PC-9 (cell line): ENCODE measurements at regions not wholly inside any gene's neighbourhood (a gene's known extent, or its start where the extent isn't known, plus 50 kb on each side); places are given as distances from the start of the nearest gene placed in this dataset.

Source experiments
- BruUV-seq: library from RNA; stranded (reverse); fragments of 400-500 nt; replicated peaks from 2 replicates; lab custom pipeline; 2021; lab: Mats Ljungman, UMichigan
- CTCF ChIA-PET: fragments of 300-600 bp; sonication (Branson Sonifier 250); formaldehyde crosslinking; loops from one replicate; lab custom pipeline; 2022; ENCODE audit warnings: antibody characterized with exemption; lab: Charles Lee
- POLR2A ChIA-PET: fragments of 300-600 bp; sonication (Branson Sonifier 250); formaldehyde crosslinking; loops from one replicate; lab custom pipeline; 2022; ENCODE audit warnings: antibody characterized with exemption; ENCODE audit not compliant: unreplicated experiment; lab: Charles Lee
- DNase-seq, 2 experiments: peaks; one replicate each; pipeline versions ENCODE4 v3.0.0 to v3.0.0-alpha.2; 2015 to 2022; ENCODE audit warnings: mixed read lengths in 1 of 2
- H2AFZ ChIP-seq: fragments of 200-600 bp; sonication (generic); 2 replicates; pipeline ENCODE4 v1.8.1; 2017; ENCODE audit warnings: antibody characterized with exemption
- H3F3A ChIP-seq: fragments of 200-600 bp; sonication (generic); 2 replicates; pipeline ENCODE4 v1.8.1; 2017; ENCODE audit warnings: antibody characterized with exemption, mild to moderate bottlenecking, low read depth; ENCODE audit not compliant: insufficient read depth
- H3K27ac ChIP-seq: fragments of 200-600 bp; sonication (generic); 2 replicates; pipeline ENCODE4 v1.6.1; 2016; ENCODE audit warnings: mixed run types
- H3K27me3 ChIP-seq: fragments of 200-600 bp; sonication (generic); 2 replicates; pipeline ENCODE4 v1.6.1; 2016; ENCODE audit warnings: low read depth, mixed run types; ENCODE audit not compliant: insufficient read depth
- H3K36me3 ChIP-seq: fragments of 200-600 bp; sonication (generic); 2 replicates; pipeline ENCODE4 v1.6.1; 2016; ENCODE audit warnings: low read depth, mixed run types
- H3K4me1 ChIP-seq: fragments of 200-600 bp; sonication (generic); replicated peaks from 2 replicates; pipeline ENCODE4 v1.6.1; 2016; ENCODE audit warnings: mixed run types; ENCODE audit not compliant: insufficient read depth
- H3K4me2 ChIP-seq: fragments of 200-600 bp; sonication (generic); 2 replicates; pipeline ENCODE4 v1.6.1; 2017; ENCODE audit warnings: mixed run types
- H3K4me3 ChIP-seq: fragments of 200-600 bp; sonication (generic); 2 replicates; pipeline ENCODE4 v1.6.1; 2016; ENCODE audit warnings: mixed run types
- H3K79me2 ChIP-seq: fragments of 200-600 bp; sonication (generic); 2 replicates; pipeline ENCODE4 v1.6.1; 2017; ENCODE audit warnings: low read depth, mixed run types
- H3K9me2 ChIP-seq: fragments of 200-600 bp; sonication (generic); 2 replicates; pipeline ENCODE4 v1.8.1; 2017; ENCODE audit warnings: mild to moderate bottlenecking; ENCODE audit not compliant: insufficient read depth
- H3K9me3 ChIP-seq: fragments of 200-600 bp; sonication (generic); 2 replicates; pipeline ENCODE4 v1.8.1; 2016; ENCODE audit warnings: low read depth; ENCODE audit not compliant: insufficient read depth
- H4K20me1 ChIP-seq: fragments of 200-600 bp; sonication (generic); 2 replicates; pipeline ENCODE4 v1.8.1; 2017; ENCODE audit not compliant: insufficient read depth
- EZH2 ChIP-seq: fragments of 200-600 bp; sonication (generic); IDR thresholded peaks from 2 replicates; pipeline ENCODE4 v1.8.0; 2017; ENCODE audit warnings: antibody characterized with exemption, low read depth
- intact Hi-C: fragments of 100-400 bp; cut with micrococcal nuclease; formaldehyde crosslinking; loops from one replicate; pipeline ENCODE4 v1.10.0; 2022; ENCODE audit not compliant: unreplicated experiment
- TF ChIP-seq, protein P1 (sequence below): fragments of 200-600 bp; sonication (generic); conservative IDR thresholded peaks from 2 replicates; pipeline ENCODE4 v1.6.1; 2017; ENCODE audit warnings: mixed run types, antibody characterized with exemption, mild to moderate bottlenecking, moderate library complexity

DNA sequence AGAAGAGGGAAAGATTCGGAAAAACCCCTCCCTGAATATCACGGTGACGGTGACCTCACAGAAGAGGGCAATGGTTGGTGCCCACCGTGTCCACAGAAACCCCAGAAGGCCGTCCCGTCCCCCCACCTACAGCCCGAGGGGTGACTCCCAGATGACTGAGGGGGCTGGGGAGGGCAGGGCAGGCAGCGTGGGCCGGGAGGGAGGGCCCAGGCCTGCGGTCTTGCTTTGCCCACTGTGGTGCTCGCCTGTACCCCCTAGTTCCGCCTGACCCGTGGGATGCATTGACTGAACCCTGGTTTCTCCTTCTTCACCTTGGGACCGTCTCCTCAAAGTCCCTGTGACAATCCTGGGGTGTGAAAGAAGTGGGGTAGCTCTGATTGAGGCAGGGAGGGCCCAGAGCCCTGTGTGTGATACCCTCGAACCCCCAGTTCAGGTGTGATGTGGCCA, 526.7 kb downstream of the BRD1 start:
- BruUV-seq, result no TSS peak
- Histone ChIP-seq H3K9me2 (no peaks in the 10 kb centered on the region), H3K36me3 (no peaks in the 10 kb centered on the region), H2AFZ (no peak overlapping the region), H3K4me3 (no peak overlapping the region), H3K27me3 (peaks cover 99% of the 10 kb centered on the region), H3K79me2 (no peaks in the 10 kb centered on the region), H3K4me1 (no peaks in the 10 kb centered on the region), H3K9me3 (no peaks in the 10 kb centered on the region), H3K4me2 (no peak overlapping the region), H4K20me1 (peaks cover 9% of the 10 kb centered on the region), H3K27ac (no peak overlapping the region), H3F3A (no peaks in the 10 kb centered on the region)
- CTCF ChIA-PET, result no interaction called here
- POLR2A ChIA-PET, result no interaction called here
- intact Hi-C loops, result no loop called here
- TF ChIP-seq, protein P1, sequence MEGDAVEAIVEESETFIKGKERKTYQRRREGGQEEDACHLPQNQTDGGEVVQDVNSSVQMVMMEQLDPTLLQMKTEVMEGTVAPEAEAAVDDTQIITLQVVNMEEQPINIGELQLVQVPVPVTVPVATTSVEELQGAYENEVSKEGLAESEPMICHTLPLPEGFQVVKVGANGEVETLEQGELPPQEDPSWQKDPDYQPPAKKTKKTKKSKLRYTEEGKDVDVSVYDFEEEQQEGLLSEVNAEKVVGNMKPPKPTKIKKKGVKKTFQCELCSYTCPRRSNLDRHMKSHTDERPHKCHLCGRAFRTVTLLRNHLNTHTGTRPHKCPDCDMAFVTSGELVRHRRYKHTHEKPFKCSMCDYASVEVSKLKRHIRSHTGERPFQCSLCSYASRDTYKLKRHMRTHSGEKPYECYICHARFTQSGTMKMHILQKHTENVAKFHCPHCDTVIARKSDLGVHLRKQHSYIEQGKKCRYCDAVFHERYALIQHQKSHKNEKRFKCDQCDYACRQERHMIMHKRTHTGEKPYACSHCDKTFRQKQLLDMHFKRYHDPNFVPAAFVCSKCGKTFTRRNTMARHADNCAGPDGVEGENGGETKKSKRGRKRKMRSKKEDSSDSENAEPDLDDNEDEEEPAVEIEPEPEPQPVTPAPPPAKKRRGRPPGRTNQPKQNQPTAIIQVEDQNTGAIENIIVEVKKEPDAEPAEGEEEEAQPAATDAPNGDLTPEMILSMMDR, result no peak
- TF ChIP-seq EZH2, result no peak
- no peak for DNase-seq

DNA sequence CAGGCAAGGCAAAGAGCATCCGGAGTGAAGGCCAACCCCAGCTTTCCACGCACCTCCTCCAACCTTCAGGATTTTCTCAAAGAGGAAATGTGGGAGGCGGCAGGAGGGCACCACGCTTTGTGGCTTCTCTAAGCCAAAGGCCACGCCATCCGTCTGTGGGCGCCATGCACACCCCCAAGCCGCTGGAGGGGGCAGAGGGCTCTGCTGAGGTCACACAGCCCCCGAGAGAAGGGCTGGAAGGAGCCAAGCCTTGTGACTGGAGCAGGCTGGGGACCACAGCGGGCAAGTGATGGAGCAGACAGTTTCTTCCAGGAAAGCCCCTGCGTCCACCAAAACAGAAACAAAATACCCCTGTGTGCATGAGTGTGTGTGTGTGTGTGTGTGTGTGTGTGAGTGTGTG, 527.4 kb downstream of the BRD1 start:
- no peaks in the 10 kb centered on the region for H3K4me1 ChIP-seq
- H2AFZ ChIP-seq, result no peak overlapping the region
- H3F3A ChIP-seq, result no peaks in the 10 kb centered on the region
- H4K20me1 ChIP-seq, result peaks cover 4% of the 10 kb centered on the region; the same call in 1 of the 2 replicates
- no peak overlapping the region for H3K4me2 ChIP-seq
- no peaks in the 10 kb centered on the region for H3K9me3 ChIP-seq
- no peak for DNase-seq
- no peaks in the 10 kb centered on the region for H3K9me2 ChIP-seq
- TF ChIP-seq, protein P1, result no peak
- TF ChIP-seq EZH2, result no peak
- POLR2A ChIA-PET, result no interaction called here
- intact Hi-C loops, result no loop called here
- H3K36me3 ChIP-seq, result no peaks in the 10 kb centered on the region
- H3K4me3 ChIP-seq, result no peak overlapping the region
- CTCF ChIA-PET, result no interaction called here
- peaks cover 99% of the 10 kb centered on the region for H3K27me3 ChIP-seq
- H3K27ac ChIP-seq, result no peak overlapping the region
- no peaks in the 10 kb centered on the region for H3K79me2 ChIP-seq
- BruUV-seq, result no TSS peak

DNA sequence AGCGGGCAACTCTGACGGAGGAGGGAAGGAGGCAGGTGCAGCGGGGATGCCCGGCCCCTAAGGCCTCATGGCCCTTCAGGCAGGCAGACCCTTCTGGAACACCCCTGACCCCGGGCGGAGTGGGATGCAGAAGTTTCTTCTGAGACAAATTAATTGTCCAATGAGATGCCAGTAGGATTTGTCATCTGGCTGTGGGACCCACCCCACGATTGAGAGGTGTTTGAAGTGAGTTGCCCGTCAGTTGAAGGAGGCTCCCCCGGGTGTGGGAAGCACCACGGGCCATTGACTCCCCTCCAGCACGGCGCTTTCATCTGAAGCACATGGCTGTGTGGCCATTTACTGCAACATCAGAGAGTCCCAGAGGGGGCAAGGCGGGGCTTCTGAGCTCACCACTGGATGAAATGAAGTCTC, 527.8 kb downstream of the BRD1 start:
- no peak overlapping the region for H2AFZ ChIP-seq
- no peak overlapping the region for H3K4me2 ChIP-seq
- no peaks in the 10 kb centered on the region for H3K9me2 ChIP-seq
- TF ChIP-seq, protein P1, result no peak
- TF ChIP-seq EZH2, result no peak
- H3F3A ChIP-seq, result no peaks in the 10 kb centered on the region
- no peak overlapping the region for H3K4me3 ChIP-seq
- H3K79me2 ChIP-seq, result no peaks in the 10 kb centered on the region
- peaks cover 4% of the 10 kb centered on the region; the same call in 1 of the 2 replicates for H4K20me1 ChIP-seq
- peaks cover 100% of the 10 kb centered on the region for H3K27me3 ChIP-seq
- intact Hi-C loops, result no loop called here
- no peak overlapping the region for H3K27ac ChIP-seq
- CTCF ChIA-PET, result interaction anchor here (0.6 kb wide), 1 partner anchor 347 kb away, joined by 12 read pairs; no protein-coding TSS in a partner anchor
- POLR2A ChIA-PET, result no interaction called here
- DNase-seq, result no peak
- no peaks in the 10 kb centered on the region for H3K9me3 ChIP-seq
- H3K4me1 ChIP-seq, result no peaks in the 10 kb centered on the region
- no peaks in the 10 kb centered on the region for H3K36me3 ChIP-seq
- BruUV-seq, result no TSS peak
